HEK293 (cell line): ENCODE measurements at regions not wholly inside any gene's neighbourhood (a gene's known extent, or its start where the extent isn't known, plus 50 kb on each side); places are given as distances from the start of the nearest gene placed in this dataset.

ENCODE experiments used
- CTCF ChIA-PET: fragments of 350-600 bp; formaldehyde crosslinking; extraction: SDS; loops from one replicate; lab custom pipeline; 2021; ENCODE audit warnings: antibody characterized with exemption; lab: Yijun Ruan, JAX
- POLR2A ChIA-PET: fragments of 300-600 bp; formaldehyde crosslinking; extraction: SDS; loops from one replicate; lab custom pipeline; 2020; ENCODE audit warnings: antibody characterized with exemption, inconsistent platforms; lab: Yijun Ruan, JAX
- H3K27ac ChIP-seq: fragments of 200-500 bp; sonication (Bioruptor generic); 2 replicates; pipeline ENCODE4 v1.5.1; 2014; ENCODE audit warnings: low read depth, low read length, control low read depth, inconsistent platforms; ENCODE audit errors: extremely low read depth
- H3K36me3 ChIP-seq, 2 experiments: fragments of 200-500 bp in 1 of 2; sonication (Bioruptor generic) in 1 of 2; 1 replicate in 1 of 2; 2 replicates in 1 of 2; pipeline ENCODE4 v1.5.1; 2014 to 2017; ENCODE audit warnings: inconsistent platforms in 2 of 2, low read length in 2 of 2; ENCODE audit not compliant: control insufficient read depth in 2 of 2, insufficient read depth in 1 of 2
- H3K4me1 ChIP-seq: fragments of 200-500 bp; sonication (Bioruptor generic); 2 replicates; pipeline ENCODE4 v1.5.1; 2014; ENCODE audit warnings: mild to moderate bottlenecking, low read length, inconsistent platforms; ENCODE audit not compliant: control insufficient read depth, insufficient read depth
- H3K4me3 ChIP-seq: 2 replicates; pipeline ENCODE4 v1.5.1; 2011; ENCODE audit warnings: low read depth, mild to moderate bottlenecking, control low read depth, low read length, moderate library complexity
- H3K9me3 ChIP-seq: fragments of 200-500 bp; sonication (Bioruptor generic); 2 replicates; pipeline ENCODE4 v1.5.1; 2014; ENCODE audit warnings: low read depth, low read length, inconsistent platforms; ENCODE audit not compliant: control insufficient read depth, insufficient read depth
- EGR2 ChIP-seq: fragments of 450-650 bp; formaldehyde crosslinking; IDR thresholded peaks from 2 replicates; pipeline ENCODE4 v1.5.1; 2016; ENCODE audit warnings: low read depth, missing biosample characterization, missing genetic modification characterization
- INSM2 ChIP-seq: fragments of 450-650 bp; formaldehyde crosslinking; IDR thresholded peaks from 2 replicates; pipeline ENCODE4 v1.5.1; 2016; ENCODE audit warnings: missing biosample characterization, missing genetic modification characterization
- KLF9 ChIP-seq: fragments of 450-650 bp; formaldehyde crosslinking; IDR thresholded peaks from 2 replicates; pipeline ENCODE4 v1.5.1; 2016; ENCODE audit warnings: missing biosample characterization, missing genetic modification characterization, low read depth
- SP3 ChIP-seq: fragments of 450-650 bp; formaldehyde crosslinking; IDR thresholded peaks from 2 replicates; pipeline ENCODE4 v1.5.1; 2016; ENCODE audit warnings: missing biosample characterization, missing genetic modification characterization
- TRIM28 ChIP-seq: IDR thresholded peaks from 2 replicates; pipeline ENCODE4 v1.6.1; 2011; ENCODE audit warnings: low read length, control low read depth, borderline replicate concordance
- ZEB2 ChIP-seq: fragments of 450-650 bp; formaldehyde crosslinking; IDR thresholded peaks from 2 replicates; pipeline ENCODE4 v1.5.1; 2016; ENCODE audit warnings: missing biosample characterization, missing genetic modification characterization
- ZNF169 ChIP-seq: fragments of 450-650 bp; formaldehyde crosslinking; IDR thresholded peaks from 2 replicates; pipeline ENCODE4 v1.5.1; 2016; ENCODE audit warnings: missing biosample characterization, missing genetic modification characterization
- ZNF202 ChIP-seq: fragments of 450-650 bp; formaldehyde crosslinking; IDR thresholded peaks from 2 replicates; pipeline ENCODE4 v1.5.1; 2016; ENCODE audit warnings: missing biosample characterization, missing genetic modification characterization, borderline replicate concordance
- ZNF214 ChIP-seq: fragments of 450-650 bp; formaldehyde crosslinking; IDR thresholded peaks from 2 replicates; pipeline ENCODE4 v1.5.1; 2017; ENCODE audit warnings: missing biosample characterization, mild to moderate bottlenecking, missing genetic modification characterization, borderline replicate concordance
- ZNF221 ChIP-seq: fragments of 450-650 bp; formaldehyde crosslinking; IDR thresholded peaks from 2 replicates; pipeline ENCODE4 v1.5.1; 2017; ENCODE audit warnings: missing biosample characterization, missing genetic modification characterization, borderline replicate concordance
- ZNF248 ChIP-seq: fragments of 450-650 bp; formaldehyde crosslinking; IDR thresholded peaks from 2 replicates; pipeline ENCODE4 v1.5.1; 2017; ENCODE audit warnings: missing biosample characterization, missing genetic modification characterization
- ZNF266 ChIP-seq: fragments of 450-650 bp; formaldehyde crosslinking; IDR thresholded peaks from 2 replicates; pipeline ENCODE4 v1.5.1; 2016; ENCODE audit warnings: missing biosample characterization, missing genetic modification characterization, low read depth
- ZNF292 ChIP-seq: fragments of 450-650 bp; formaldehyde crosslinking; IDR thresholded peaks from 2 replicates; pipeline ENCODE4 v1.5.1; 2016; ENCODE audit warnings: low read depth, missing biosample characterization, missing genetic modification characterization, borderline replicate concordance
- ZNF510 ChIP-seq: fragments of 450-650 bp; formaldehyde crosslinking; IDR thresholded peaks from 2 replicates; pipeline ENCODE4 v1.5.1; 2018; ENCODE audit warnings: mild to moderate bottlenecking, missing genetic modification characterization, missing biosample characterization; ENCODE audit not compliant: insufficient replicate concordance
- ZNF529 ChIP-seq: fragments of 450-650 bp; formaldehyde crosslinking; IDR thresholded peaks from 2 replicates; pipeline ENCODE4 v1.5.1; 2017; ENCODE audit warnings: missing genetic modification characterization, missing biosample characterization; ENCODE audit not compliant: insufficient replicate concordance
- ZNF571 ChIP-seq: fragments of 450-650 bp; formaldehyde crosslinking; IDR thresholded peaks from 2 replicates; pipeline ENCODE4 v1.5.0; 2017; ENCODE audit warnings: missing biosample characterization, missing genetic modification characterization
- ZNF623 ChIP-seq: fragments of 450-650 bp; formaldehyde crosslinking; IDR thresholded peaks from 2 replicates; pipeline ENCODE4 v1.5.1; 2016; ENCODE audit warnings: missing biosample characterization, missing genetic modification characterization
- ZNF747 ChIP-seq: fragments of 450-650 bp; formaldehyde crosslinking; IDR thresholded peaks from 2 replicates; pipeline ENCODE4 v1.5.1; 2016; ENCODE audit warnings: missing biosample characterization, missing genetic modification characterization
- ZNF76 ChIP-seq: fragments of 450-650 bp; formaldehyde crosslinking; IDR thresholded peaks from 2 replicates; pipeline ENCODE4; 2016; ENCODE audit warnings: low read depth, missing biosample characterization, missing genetic modification characterization, borderline replicate concordance
- ZNF776 ChIP-seq: fragments of 450-650 bp; formaldehyde crosslinking; IDR thresholded peaks from 2 replicates; pipeline ENCODE4 v1.5.0; 2017; ENCODE audit warnings: missing biosample characterization, missing genetic modification characterization, borderline replicate concordance
- ZNF785 ChIP-seq: fragments of 450-650 bp; formaldehyde crosslinking; IDR thresholded peaks from 2 replicates; pipeline ENCODE4 v1.5.1; 2016; ENCODE audit warnings: missing biosample characterization, missing genetic modification characterization
- ZNF791 ChIP-seq: fragments of 450-650 bp; formaldehyde crosslinking; IDR thresholded peaks from 2 replicates; pipeline ENCODE4 v1.5.1; 2016; ENCODE audit warnings: missing biosample characterization, missing genetic modification characterization
- TF ChIP-seq, protein P1 (sequence below): sonication (generic); formaldehyde crosslinking; IDR thresholded peaks from 2 replicates; pipeline ENCODE4 v1.8.1; 2022; ENCODE audit warnings: mild to moderate bottlenecking, moderate library complexity, missing genetic modification reagents
- TF ChIP-seq, protein P2 (sequence below): fragments of 450-650 bp; formaldehyde crosslinking; IDR thresholded peaks from 2 replicates; pipeline ENCODE4 v1.5.1; 2016; ENCODE audit warnings: missing biosample characterization, missing genetic modification characterization
- TF ChIP-seq, protein P3 (sequence below): fragments of 450-650 bp; formaldehyde crosslinking; IDR thresholded peaks from 2 replicates; pipeline ENCODE4 v1.5.1; 2016; ENCODE audit warnings: missing biosample characterization, missing genetic modification characterization

DNA sequence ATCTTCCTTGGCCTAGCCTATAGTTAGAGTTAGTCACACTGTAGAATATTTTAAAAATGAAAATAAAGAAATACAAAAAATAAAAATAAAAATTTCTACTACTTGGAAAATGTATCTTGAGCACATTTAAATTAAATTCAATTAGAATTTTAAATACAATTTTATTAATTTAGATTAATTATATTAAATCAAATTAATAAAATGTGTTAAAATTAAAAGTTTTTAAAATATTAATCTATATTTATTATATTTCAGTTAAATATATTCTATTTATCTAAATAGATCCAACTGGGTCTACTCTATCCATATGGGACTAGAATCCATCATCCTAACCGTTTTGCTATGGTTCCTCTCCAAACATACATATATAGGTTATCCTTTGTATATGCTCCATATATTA is 588.3 kb upstream of the TMPRSS15 start:
- Histone ChIP-seq H3K4me1 (no peaks in the 10 kb centered on the region), H3K27ac (no peak overlapping the region), H3K36me3 (no peaks in the 10 kb centered on the region; a peak in 1 of 3 replicates), H3K4me3 (no peak overlapping the region), H3K9me3 (no peaks in the 10 kb centered on the region)
- TF ChIP-seq KLF9 (tag by site-specific recombination): no peak
- TF ChIP-seq, protein P1, sequence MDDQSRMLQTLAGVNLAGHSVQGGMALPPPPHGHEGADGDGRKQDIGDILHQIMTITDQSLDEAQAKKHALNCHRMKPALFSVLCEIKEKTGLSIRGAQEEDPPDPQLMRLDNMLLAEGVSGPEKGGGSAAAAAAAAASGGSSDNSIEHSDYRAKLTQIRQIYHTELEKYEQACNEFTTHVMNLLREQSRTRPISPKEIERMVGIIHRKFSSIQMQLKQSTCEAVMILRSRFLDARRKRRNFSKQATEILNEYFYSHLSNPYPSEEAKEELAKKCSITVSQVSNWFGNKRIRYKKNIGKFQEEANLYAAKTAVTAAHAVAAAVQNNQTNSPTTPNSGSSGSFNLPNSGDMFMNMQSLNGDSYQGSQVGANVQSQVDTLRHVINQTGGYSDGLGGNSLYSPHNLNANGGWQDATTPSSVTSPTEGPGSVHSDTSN: no peak
- TF ChIP-seq ZEB2 (tag by site-specific recombination): no peak
- no peak for TF ChIP-seq ZNF776 (tag by site-specific recombination)
- no peak for TF ChIP-seq EGR2
- no peak for TF ChIP-seq ZNF266 (tag by site-specific recombination)
- TF ChIP-seq, protein P2, sequence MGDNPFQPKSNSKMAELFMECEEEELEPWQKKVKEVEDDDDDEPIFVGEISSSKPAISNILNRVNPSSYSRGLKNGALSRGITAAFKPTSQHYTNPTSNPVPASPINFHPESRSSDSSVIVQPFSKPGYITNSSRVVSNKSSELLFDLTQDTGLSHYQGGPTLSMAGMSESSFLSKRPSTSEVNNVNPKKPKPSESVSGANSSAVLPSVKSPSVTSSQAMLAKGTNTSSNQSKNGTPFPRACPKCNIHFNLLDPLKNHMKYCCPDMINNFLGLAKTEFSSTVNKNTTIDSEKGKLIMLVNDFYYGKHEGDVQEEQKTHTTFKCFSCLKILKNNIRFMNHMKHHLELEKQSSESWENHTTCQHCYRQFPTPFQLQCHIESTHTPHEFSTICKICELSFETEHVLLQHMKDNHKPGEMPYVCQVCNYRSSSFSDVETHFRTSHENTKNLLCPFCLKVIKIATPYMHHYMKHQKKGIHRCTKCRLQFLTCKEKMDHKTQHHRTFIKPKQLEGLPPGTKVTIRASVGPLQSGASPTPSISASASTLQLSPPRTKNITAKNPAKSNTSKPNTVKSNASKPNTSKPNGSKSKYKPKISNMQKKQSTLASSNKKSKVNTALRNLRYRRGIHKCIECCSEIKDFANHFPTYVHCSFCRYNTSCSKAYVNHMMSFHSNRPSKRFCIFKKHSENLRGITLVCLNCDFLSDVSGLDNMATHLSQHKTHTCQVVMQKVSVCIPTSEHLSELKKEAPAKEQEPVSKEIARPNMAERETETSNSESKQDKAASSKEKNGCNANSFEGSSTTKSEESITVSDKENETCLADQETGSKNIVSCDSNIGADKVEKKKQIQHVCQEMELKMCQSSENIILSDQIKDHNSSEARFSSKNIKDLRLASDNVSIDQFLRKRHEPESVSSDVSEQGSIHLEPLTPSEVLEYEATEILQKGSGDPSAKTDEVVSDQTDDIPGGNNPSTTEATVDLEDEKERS: no peak
- no peak for TF ChIP-seq ZNF169 (tag by site-specific recombination)
- ChIA-PET POLR2A (no interaction called here), CTCF (no interaction called here)

GRCh38 chr21:19010251-19010650 is 606.7 kb upstream of the TMPRSS15 start:
- H3K27ac ChIP-seq: no peak overlapping the region
- H3K9me3 ChIP-seq: no peaks in the 10 kb centered on the region
- CTCF ChIA-PET: no interaction called here
- H3K36me3 ChIP-seq: no peaks in the 10 kb centered on the region
- TF ChIP-seq ZNF529 (tag by site-specific recombination) (no peak), ZNF76 (tag by site-specific recombination) (no peak), ZNF747 (no peak), SP3 (tag by site-specific recombination) (no peak), ZNF202 (tag by site-specific recombination) (no peak), ZNF510 (tag by site-specific recombination) (no peak)
- TF ChIP-seq, protein P3, sequence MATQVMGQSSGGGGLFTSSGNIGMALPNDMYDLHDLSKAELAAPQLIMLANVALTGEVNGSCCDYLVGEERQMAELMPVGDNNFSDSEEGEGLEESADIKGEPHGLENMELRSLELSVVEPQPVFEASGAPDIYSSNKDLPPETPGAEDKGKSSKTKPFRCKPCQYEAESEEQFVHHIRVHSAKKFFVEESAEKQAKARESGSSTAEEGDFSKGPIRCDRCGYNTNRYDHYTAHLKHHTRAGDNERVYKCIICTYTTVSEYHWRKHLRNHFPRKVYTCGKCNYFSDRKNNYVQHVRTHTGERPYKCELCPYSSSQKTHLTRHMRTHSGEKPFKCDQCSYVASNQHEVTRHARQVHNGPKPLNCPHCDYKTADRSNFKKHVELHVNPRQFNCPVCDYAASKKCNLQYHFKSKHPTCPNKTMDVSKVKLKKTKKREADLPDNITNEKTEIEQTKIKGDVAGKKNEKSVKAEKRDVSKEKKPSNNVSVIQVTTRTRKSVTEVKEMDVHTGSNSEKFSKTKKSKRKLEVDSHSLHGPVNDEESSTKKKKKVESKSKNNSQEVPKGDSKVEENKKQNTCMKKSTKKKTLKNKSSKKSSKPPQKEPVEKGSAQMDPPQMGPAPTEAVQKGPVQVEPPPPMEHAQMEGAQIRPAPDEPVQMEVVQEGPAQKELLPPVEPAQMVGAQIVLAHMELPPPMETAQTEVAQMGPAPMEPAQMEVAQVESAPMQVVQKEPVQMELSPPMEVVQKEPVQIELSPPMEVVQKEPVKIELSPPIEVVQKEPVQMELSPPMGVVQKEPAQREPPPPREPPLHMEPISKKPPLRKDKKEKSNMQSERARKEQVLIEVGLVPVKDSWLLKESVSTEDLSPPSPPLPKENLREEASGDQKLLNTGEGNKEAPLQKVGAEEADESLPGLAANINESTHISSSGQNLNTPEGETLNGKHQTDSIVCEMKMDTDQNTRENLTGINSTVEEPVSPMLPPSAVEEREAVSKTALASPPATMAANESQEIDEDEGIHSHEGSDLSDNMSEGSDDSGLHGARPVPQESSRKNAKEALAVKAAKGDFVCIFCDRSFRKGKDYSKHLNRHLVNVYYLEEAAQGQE (tag by site-specific recombination): no peak
- H3K4me1 ChIP-seq: no peaks in the 10 kb centered on the region
- H3K4me3 ChIP-seq: no peak overlapping the region
- POLR2A ChIA-PET: no interaction called here

- Histone ChIP-seq H3K27ac (no peak overlapping the region), H3K4me1 (no peaks in the 10 kb centered on the region), H3K9me3 (no peaks in the 10 kb centered on the region), H3K4me3 (no peak overlapping the region), H3K36me3 (no peaks in the 10 kb centered on the region)
- ChIA-PET CTCF (no interaction called here), POLR2A (no interaction called here)
- TF ChIP-seq ZNF623 (tag by site-specific recombination): no peak
- no peak for TF ChIP-seq ZNF214 (tag by site-specific recombination)
- no peak for TF ChIP-seq ZNF571 (tag by site-specific recombination)
- TF ChIP-seq TRIM28: no peak
- no peak for TF ChIP-seq INSM2
- no peak for TF ChIP-seq ZNF221 (tag by site-specific recombination)
- TF ChIP-seq ZNF791 (tag by site-specific recombination): no peak
- no peak for TF ChIP-seq ZNF292
- TF ChIP-seq ZNF785: no peak
- no peak for TF ChIP-seq ZNF248 (tag by site-specific recombination)
- TF ChIP-seq ZNF747: no peak
Observed at GRCh38 chr21:19010996-19011395, 607.4 kb upstream of the TMPRSS15 start.
